Testis (tissue), 2 donors: ENCODE measurements at regions not wholly inside any gene's neighbourhood (a gene's known extent, or its start where the extent isn't known, plus 50 kb on each side); places are given as distances from the start of the nearest gene placed in this dataset.

Experiments
- POLR2A ChIP-seq: fragments of 450-650 bp; IDR thresholded peaks from one replicate; pipeline ENCODE4 v1.6.1; 2017; ENCODE audit warnings: antibody characterized with exemption, mild to moderate bottlenecking, moderate library complexity
- TF ChIP-seq, protein P1 (sequence below), 3 experiments: fragments of 450-650 bp in 2 of 3; fragments of 200-600 bp in 1 of 3; sonication (generic) in 1 of 3; IDR thresholded peaks; one replicate each; pipeline ENCODE4 v1.5.1; 2016 to 2019; ENCODE audit warnings: antibody characterized with exemption in 3 of 3, mild to moderate bottlenecking in 2 of 3, moderate library complexity in 1 of 3

DNA sequence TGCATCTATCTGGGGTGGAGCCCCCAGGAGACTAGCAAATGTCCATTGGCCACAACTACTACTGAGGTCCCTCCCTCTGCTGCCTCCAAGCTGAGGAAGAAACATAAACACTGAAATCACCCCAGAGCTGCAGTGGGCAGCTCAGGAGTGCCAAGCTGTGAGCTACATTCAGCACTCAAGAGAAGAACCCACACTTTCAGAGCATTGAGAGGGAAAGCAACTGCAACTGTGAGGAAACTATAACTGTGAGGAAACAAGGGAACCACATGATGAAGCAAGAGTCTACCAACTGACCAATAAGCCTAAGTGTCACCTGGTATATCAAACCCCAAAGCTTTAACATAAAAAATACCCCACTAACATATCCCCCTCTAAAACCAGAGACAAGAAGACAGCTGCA is 373.5 kb upstream of the TACR3 start:
- no peak for TF ChIP-seq POLR2A
- TF ChIP-seq, protein P1, sequence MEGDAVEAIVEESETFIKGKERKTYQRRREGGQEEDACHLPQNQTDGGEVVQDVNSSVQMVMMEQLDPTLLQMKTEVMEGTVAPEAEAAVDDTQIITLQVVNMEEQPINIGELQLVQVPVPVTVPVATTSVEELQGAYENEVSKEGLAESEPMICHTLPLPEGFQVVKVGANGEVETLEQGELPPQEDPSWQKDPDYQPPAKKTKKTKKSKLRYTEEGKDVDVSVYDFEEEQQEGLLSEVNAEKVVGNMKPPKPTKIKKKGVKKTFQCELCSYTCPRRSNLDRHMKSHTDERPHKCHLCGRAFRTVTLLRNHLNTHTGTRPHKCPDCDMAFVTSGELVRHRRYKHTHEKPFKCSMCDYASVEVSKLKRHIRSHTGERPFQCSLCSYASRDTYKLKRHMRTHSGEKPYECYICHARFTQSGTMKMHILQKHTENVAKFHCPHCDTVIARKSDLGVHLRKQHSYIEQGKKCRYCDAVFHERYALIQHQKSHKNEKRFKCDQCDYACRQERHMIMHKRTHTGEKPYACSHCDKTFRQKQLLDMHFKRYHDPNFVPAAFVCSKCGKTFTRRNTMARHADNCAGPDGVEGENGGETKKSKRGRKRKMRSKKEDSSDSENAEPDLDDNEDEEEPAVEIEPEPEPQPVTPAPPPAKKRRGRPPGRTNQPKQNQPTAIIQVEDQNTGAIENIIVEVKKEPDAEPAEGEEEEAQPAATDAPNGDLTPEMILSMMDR (IDR thresholded peaks at IDR 0.05), result no peak
